Vagina (tissue), 2 donors: ENCODE measurements at regions not wholly inside any gene's neighbourhood (a gene's known extent, or its start where the extent isn't known, plus 50 kb on each side); places are given as distances from the start of the nearest gene placed in this dataset.
"Not testable (repeated sequence)": the region's sequence is repeated elsewhere in the genome, so short reads cannot be mapped to it uniquely, and the experiment has no call there.

Experiments
- DNase-seq, 2 donors: peaks; one replicate each; pipeline ENCODE4 v3.0.0-alpha.2; 2017; ENCODE audit errors: extremely low spot score in 2 of 2
- H3K27ac ChIP-seq: fragments of 200-600 bp; sonication (generic); one replicate; pipeline ENCODE4 v1.5.1; 2019
- H3K27me3 ChIP-seq: fragments of 200-600 bp; sonication (generic); one replicate; pipeline ENCODE4 v1.5.1; 2019
- H3K36me3 ChIP-seq, 2 donors: fragments of 200-600 bp; sonication (generic); one replicate each; pipeline ENCODE4 v1.5.1; 2017 to 2019
- H3K4me1 ChIP-seq: fragments of 200-600 bp; sonication (generic); one replicate; pipeline ENCODE4 v1.5.1; 2019
- H3K4me3 ChIP-seq, 2 donors: fragments of 200-600 bp; sonication (generic); 1 replicate in 1 of 2; 2 replicates in 1 of 2; pipeline ENCODE4 v1.5.1; 2016 to 2019
- H3K9me3 ChIP-seq: fragments of 200-600 bp; sonication (generic); one replicate; pipeline ENCODE4 v1.5.1; 2019
- CTCF ChIP-seq, 3 experiments: fragments of 450-650 bp in 2 of 3; fragments of 200-600 bp in 1 of 3; sonication (generic) in 1 of 3; IDR thresholded peaks; one replicate each; pipeline ENCODE4 v1.5.1; 2017 to 2019; ENCODE audit warnings: antibody characterized with exemption in 3 of 3, mild to moderate bottlenecking in 2 of 3, moderate library complexity in 2 of 3
- POLR2A ChIP-seq, 2 donors: fragments of 450-650 bp; IDR thresholded peaks; one replicate each; pipeline ENCODE4 v1.6.1; 2017; ENCODE audit warnings: antibody characterized with exemption in 2 of 2, mild to moderate bottlenecking in 2 of 2, moderate library complexity in 2 of 2
- POLR2AphosphoS5 ChIP-seq, 2 donors: sonication (generic); formaldehyde crosslinking; IDR thresholded peaks; one replicate each; pipeline ENCODE4 v1.9.0; 2017; ENCODE audit warnings: antibody characterized with exemption in 2 of 2, mild to moderate bottlenecking in 2 of 2, low read depth in 1 of 2; ENCODE audit not compliant: insufficient read depth in 1 of 2
- intact Hi-C: fragments of 100-400 bp; cut with DNase I; formaldehyde crosslinking; loops from one replicate; pipeline ENCODE4 v1.15.1; 2023

- Histone ChIP-seq H3K4me1 (no peaks in the 10 kb centered on the region), H3K27me3 (no peaks in the 10 kb centered on the region), H3K4me3 (no peak overlapping the region), H3K36me3 (no peaks in the 10 kb centered on the region), H3K27ac (no peak overlapping the region), H3K9me3 (no peaks in the 10 kb centered on the region)
- TF ChIP-seq CTCF (IDR thresholded peaks at IDR 0.05), result no peak
- DNase-seq, result no peak
- intact Hi-C loops, result no loop called here
These were observed 1385.5 kb upstream of the ZEB2 start for GRCh38 chr2:145905371-145905770.

DNA sequence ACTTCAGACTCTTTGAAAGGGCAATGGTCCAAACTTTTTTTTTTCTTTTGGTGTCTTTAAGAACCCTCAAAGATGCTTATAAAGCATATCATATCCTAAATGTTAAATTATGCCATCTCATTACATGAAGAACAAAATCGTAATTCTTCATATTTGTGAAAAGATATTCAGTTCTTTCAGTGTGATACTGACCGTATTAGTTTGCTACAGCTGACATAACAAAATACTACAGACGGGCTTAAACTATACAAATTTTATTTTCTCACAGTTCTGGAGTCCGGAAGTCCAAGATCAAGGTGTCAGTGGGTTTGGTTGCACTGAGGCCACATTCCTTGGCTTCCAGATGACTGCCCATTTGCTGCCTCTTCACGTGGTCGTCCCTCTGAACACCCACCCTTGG is 1377.2 kb upstream of the ZEB2 start:
- Histone ChIP-seq H3K9me3 (no peaks in the 10 kb centered on the region), H3K27me3 (no peaks in the 10 kb centered on the region), H3K4me1 (no peaks in the 10 kb centered on the region), H3K4me3 (no peak overlapping the region), H3K36me3 (no peaks in the 10 kb centered on the region), H3K27ac (no peak overlapping the region)
- no peak for DNase-seq
- TF ChIP-seq POLR2A (IDR thresholded peaks at IDR 0.05) (no peak), CTCF (IDR thresholded peaks at IDR 0.05) (no peak), POLR2AphosphoS5 (IDR thresholded peaks at IDR 0.05; ENCODE audit: insufficient read depth in 1 of 2, low read depth in 1 of 2) (no peak)
- intact Hi-C loops, result no loop called here

- DNase-seq, result no peak
- intact Hi-C loops, result no loop called here
- TF ChIP-seq POLR2A (IDR thresholded peaks at IDR 0.05) (no peak), POLR2AphosphoS5 (IDR thresholded peaks at IDR 0.05; ENCODE audit: insufficient read depth in 1 of 2, low read depth in 1 of 2) (no peak)
- Histone ChIP-seq H3K9me3 (no peaks in the 10 kb centered on the region), H3K36me3 (no peaks in the 10 kb centered on the region), H3K4me1 (no peaks in the 10 kb centered on the region), H3K27me3 (no peaks in the 10 kb centered on the region), H3K4me3 (no peak overlapping the region), H3K27ac (no peak overlapping the region)
These were observed 1368.0 kb upstream of the ZEB2 start for GRCh38 chr2:145887915-145888314.

DNA sequence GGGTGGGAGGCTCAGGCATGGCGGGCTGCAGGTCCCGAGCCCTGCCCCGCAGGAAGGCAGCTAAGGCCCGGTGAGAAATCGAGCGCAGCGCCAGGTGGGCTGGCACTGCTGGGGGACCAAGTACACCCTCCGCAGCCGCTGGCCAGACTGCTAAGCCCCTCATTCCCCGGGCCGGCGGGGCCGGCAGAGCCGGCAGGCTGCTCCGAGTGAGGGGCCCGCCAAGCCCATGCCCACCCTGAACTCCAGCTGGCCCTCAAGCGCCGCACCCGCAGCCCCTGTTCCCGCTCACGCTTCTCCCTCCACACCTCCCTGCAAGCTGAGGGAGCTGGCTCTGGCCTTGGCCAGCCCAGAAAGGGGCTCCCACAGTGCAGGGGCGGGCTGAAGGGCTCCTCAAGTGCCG is 1361.1 kb upstream of the ZEB2 start:
- H3K27ac ChIP-seq, H3K36me3 ChIP-seq, intact Hi-C loops, H3K27me3 ChIP-seq, H3K4me1 ChIP-seq, H3K4me3 ChIP-seq, H3K9me3 ChIP-seq, DNase-seq: not testable (repeated sequence)

- H3K27me3 ChIP-seq, result no peaks in the 10 kb centered on the region
- H3K4me3 ChIP-seq, result no peak overlapping the region
- H3K27ac ChIP-seq, result no peak overlapping the region
- intact Hi-C loops, result no loop called here
- H3K36me3 ChIP-seq, result no peaks in the 10 kb centered on the region
- TF ChIP-seq POLR2AphosphoS5 (IDR thresholded peaks at IDR 0.05; ENCODE audit: insufficient read depth in 1 of 2, low read depth in 1 of 2), result no peak
- no peak for TF ChIP-seq CTCF (IDR thresholded peaks at IDR 0.05)
- TF ChIP-seq POLR2A (IDR thresholded peaks at IDR 0.05), result no peak
- DNase-seq, result no peak
- no peaks in the 10 kb centered on the region for H3K4me1 ChIP-seq
- no peaks in the 10 kb centered on the region for H3K9me3 ChIP-seq
These were observed 1355.1 kb upstream of the ZEB2 start for GRCh38 chr2:145875016-145875415.

- no peak for TF ChIP-seq POLR2A (IDR thresholded peaks at IDR 0.05)
- TF ChIP-seq CTCF (IDR thresholded peaks at IDR 0.05), result no peak
- TF ChIP-seq POLR2AphosphoS5 (IDR thresholded peaks at IDR 0.05; ENCODE audit: insufficient read depth in 1 of 2, low read depth in 1 of 2), result no peak
- no peaks in the 10 kb centered on the region for H3K36me3 ChIP-seq
- intact Hi-C loops, result no loop called here
- no peaks in the 10 kb centered on the region for H3K27me3 ChIP-seq
- H3K4me3 ChIP-seq, result no peak overlapping the region
- no peaks in the 10 kb centered on the region for H3K9me3 ChIP-seq
- H3K27ac ChIP-seq, result no peak overlapping the region
- H3K4me1 ChIP-seq, result no peaks in the 10 kb centered on the region
- DNase-seq, result no peak
These were observed 1354.5 kb upstream of the ZEB2 start for GRCh38 chr2:145874466-145874865.
